ENCODE measurements at regions not wholly inside any gene's neighbourhood (a gene's known extent, or its start where the extent isn't known, plus 50 kb on each side); places are given as distances from the start of the nearest gene placed in this dataset.

DNA sequence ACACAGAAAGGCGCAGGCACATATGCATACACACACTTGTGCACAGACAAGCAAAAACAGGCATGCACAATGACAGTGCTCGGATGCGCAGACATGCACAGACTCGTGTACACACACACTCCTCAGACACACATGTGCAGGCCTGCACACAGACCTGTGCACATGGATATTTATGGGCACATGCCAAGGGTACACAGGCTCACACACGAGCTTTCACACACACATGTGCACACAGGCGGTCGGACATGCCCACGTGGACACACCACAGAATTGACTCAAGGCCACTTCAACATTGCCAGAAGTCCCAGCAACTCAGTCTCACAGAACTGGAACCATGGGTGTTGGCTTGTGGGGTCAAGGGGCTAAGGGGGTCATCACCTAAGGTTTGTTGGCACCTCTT lies 206.8 kb downstream of the URI1 start (continued):
- TF ChIP-seq ETV6 (conservative IDR thresholded peaks at IDR 0.05 in 1 of 2, IDR thresholded peaks at IDR 0.05 in 1 of 2; ENCODE audit: borderline replicate concordance in 1 of 2, low read depth in 1 of 2) (no peak), MEF2B (IDR thresholded peaks at IDR 0.05; ENCODE audit: partially characterized antibody, poor library complexity, severe bottlenecking) (no peak), RB1 (IDR thresholded peaks at IDR 0.05; ENCODE audit: borderline replicate concordance) (no peak), TARDBP (IDR thresholded peaks at IDR 0.05; ENCODE audit: borderline replicate concordance) (no peak)

DNA sequence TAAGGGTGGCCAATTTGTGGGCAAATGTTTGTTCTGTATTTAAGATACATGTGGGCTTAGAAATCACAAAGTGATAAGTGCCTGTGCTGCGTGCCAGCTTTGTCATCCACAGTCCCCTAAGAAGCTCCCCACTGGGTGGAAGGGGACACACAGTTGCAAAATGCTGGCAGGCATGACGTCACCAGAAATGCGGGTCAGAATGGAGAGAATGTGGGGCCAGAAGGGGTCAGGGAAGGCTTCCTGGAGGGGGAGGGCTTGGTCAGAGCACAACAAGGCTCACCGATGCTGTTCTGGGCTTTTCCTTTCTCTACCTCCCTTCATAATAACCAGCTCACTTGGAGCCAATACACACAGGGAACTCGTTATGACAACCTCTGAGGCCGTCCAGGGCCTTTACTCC lies 207.3 kb downstream of the URI1 start:
- POLR2A ChIA-PET = no interaction called here
- FAIRE-seq (no peak), DNase-seq (ENCODE audit: low read depth, low spot score) (no peak), ATAC-seq (no peak)
- Histone ChIP-seq H4K20me1 (ENCODE audit: control insufficient read depth, insufficient read depth) (no peaks in the 10 kb centered on the region), H3K4me2 (ENCODE audit: control insufficient read depth, insufficient read depth) (no peak overlapping the region), H3K4me3 (no peak overlapping the region), H3K9ac (ENCODE audit: control insufficient read depth, insufficient read depth, low read length) (no peak overlapping the region), H3K79me2 (ENCODE audit: control insufficient read depth, insufficient read depth, low read length) (no peaks in the 10 kb centered on the region), H3K36me3 (ENCODE audit: control insufficient read depth in 2 of 2, insufficient read depth in 2 of 2, low read length in 1 of 2) (no peaks in the 10 kb centered on the region), H2AFZ (ENCODE audit: control insufficient read depth, low read depth, low read length) (no peak overlapping the region), H3K27me3 (replicated peaks in 1 of 2; ENCODE audit: control insufficient read depth in 2 of 2, insufficient read depth in 2 of 2, low read length in 1 of 2) (peaks cover 0 to under 1% of the 10 kb centered on the region in 2 experiments; a peak in 1 of 4 replicates), H3K4me1 (ENCODE audit: control insufficient read depth, insufficient read depth, low read length) (peaks cover 12% of the 10 kb centered on the region), H3K27ac (ENCODE audit: control insufficient read depth, insufficient read depth) (no peak overlapping the region), H3K9me3 (replicated peaks; ENCODE audit: control insufficient read depth, insufficient read depth, low read length) (no peaks in the 10 kb centered on the region)
- intact Hi-C loops (cut with micrococcal nuclease; ENCODE audit: unreplicated experiment) = no loop called here
- SMC1A ChIA-PET (ENCODE audit: uncharacterized antibody, unreplicated experiment) = no interaction called here
- RAD21 ChIA-PET (ENCODE audit: unreplicated experiment) = no interaction called here
- in situ Hi-C loops (cut with MboI) = no loop called here
- WGBS (ENCODE audit: insufficient coverage, insufficient replicate concordance, low lambda C conversion rate, missing lambda C conversion rate) = 8% methylated on average over 6 of the region's 6 CpGs
- TF ChIP-seq E2F4 (IDR thresholded peaks at IDR 0.05; ENCODE audit: low read depth, low read length) = no peak
- TF ChIP-seq POU2F2 (IDR thresholded peaks at IDR 0.05; ENCODE audit: borderline replicate concordance, low read depth, low read length) = no peak
- no peak for TF ChIP-seq CREM (IDR thresholded peaks at IDR 0.05; ENCODE audit: low read depth)
- no peak for TF ChIP-seq RAD21 (IDR thresholded peaks at IDR 0.05; ENCODE audit: insufficient read depth, low read depth, low read length)
- CTCF ChIA-PET = no interaction called here
- no TSS peak for BruUV-seq (replicated peaks)
